Tibial nerve (tissue), 4 donors: ENCODE measurements at regions not wholly inside any gene's neighbourhood (a gene's known extent, or its start where the extent isn't known, plus 50 kb on each side); places are given as distances from the start of the nearest gene placed in this dataset.

Experiments used
- DNase-seq, 2 donors: peaks; one replicate each; pipeline ENCODE4 v3.0.0-alpha.2; 2019; ENCODE audit warnings: low spot score in 2 of 2
- H3K27ac ChIP-seq, 4 donors: fragments of 200-600 bp; sonication (generic) in 3 of 4; one replicate each; pipeline ENCODE4 v1.5.1; 2017 to 2019; ENCODE audit warnings: mild to moderate bottlenecking in 1 of 4
- H3K27me3 ChIP-seq, 2 donors: fragments of 200-600 bp; sonication (generic) in 1 of 2; one replicate each; pipeline versions ENCODE4 v1.5.1 to v1.6.0; 2017 to 2019
- H3K36me3 ChIP-seq, 3 donors: fragments of 200-600 bp; sonication (generic); one replicate each; pipeline ENCODE4 v1.5.1; 2018 to 2019
- H3K4me1 ChIP-seq, 4 donors: fragments of 200-600 bp; sonication (generic) in 3 of 4; one replicate each; pipeline ENCODE4 v1.5.1; 2017 to 2019
- H3K4me3 ChIP-seq, 4 donors: fragments of 200-600 bp; sonication (generic) in 3 of 4; one replicate each; pipeline ENCODE4 v1.5.1; 2017 to 2019; ENCODE audit warnings: mild to moderate bottlenecking in 1 of 4, moderate library complexity in 1 of 4
- H3K9me3 ChIP-seq, 4 donors: fragments of 200-600 bp; sonication (generic) in 3 of 4; one replicate each; pipeline ENCODE4 v1.5.1; 2017 to 2019
- CTCF ChIP-seq, 5 experiments: fragments of 200-600 bp in 3 of 5; fragments of 450-650 bp in 2 of 5; sonication (generic) in 3 of 5; IDR thresholded peaks; one replicate each; pipeline ENCODE4 v1.5.1; 2016 to 2019; ENCODE audit warnings: antibody characterized with exemption in 5 of 5, mild to moderate bottlenecking in 3 of 5, moderate library complexity in 2 of 5
- EP300 ChIP-seq, 2 donors: sonication (generic); formaldehyde crosslinking; IDR thresholded peaks; one replicate each; pipeline ENCODE4 v1.6.1; 2017; ENCODE audit warnings: antibody characterized with exemption in 2 of 2, mild to moderate bottlenecking in 1 of 2
- POLR2A ChIP-seq, 2 donors: fragments of 450-650 bp; IDR thresholded peaks; one replicate each; pipeline ENCODE4 v1.6.1; 2017; ENCODE audit warnings: antibody characterized with exemption in 2 of 2, mild to moderate bottlenecking in 2 of 2, moderate library complexity in 2 of 2
- WGBS, 2 donors: methylation state at CpG; one replicate each; pipeline ENCODE4 v1.1.5; 2018; 5-methylcytosine and 5-hydroxymethylcytosine counted together

GRCh38 chr2:145160855-145161254 is 640.9 kb upstream of the ZEB2 start:
- WGBS, 2 donors, result 97 to 100% methylated on average over 1 of the region's 1 CpG

DNA sequence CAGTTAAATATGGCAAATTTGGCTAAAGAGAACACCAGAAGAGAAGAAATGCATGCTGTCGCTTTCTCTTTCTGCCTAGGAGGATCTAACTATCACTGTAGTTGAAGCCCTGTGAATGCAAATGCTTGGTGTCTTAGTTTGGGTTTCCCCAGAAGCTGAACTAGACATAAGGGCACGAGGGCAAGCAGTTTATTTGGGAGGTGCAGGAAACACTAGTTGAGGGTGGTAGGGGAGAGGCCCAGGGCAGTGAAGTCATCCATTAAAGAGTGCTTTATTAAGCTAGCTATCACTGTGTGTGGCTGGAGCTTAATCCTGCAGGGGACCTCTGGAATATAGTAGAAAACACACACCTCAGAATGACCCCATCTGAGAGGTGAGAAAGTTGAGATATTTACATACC is 639.8 kb upstream of the ZEB2 start:
- no peak overlapping the region for H3K27ac ChIP-seq
- no peaks in the 10 kb centered on the region for H3K9me3 ChIP-seq
- no peak overlapping the region for H3K4me3 ChIP-seq
- WGBS, 2 donors, result 66 to 69% methylated on average over 2 of the region's 2 CpGs
- DNase-seq, result no peak
- peaks cover 0 to 28% (median 6%) of the 10 kb centered on the region in 4 donors for H3K4me1 ChIP-seq
- TF ChIP-seq POLR2A (IDR thresholded peaks at IDR 0.05) (no peak), EP300 (IDR thresholded peaks at IDR 0.05) (no peak), CTCF (IDR thresholded peaks at IDR 0.05) (no peak)
- H3K36me3 ChIP-seq, result no peaks in the 10 kb centered on the region
- no peaks in the 10 kb centered on the region for H3K27me3 ChIP-seq

More at GRCh38 chr2:145160855-145161254, 640.9 kb upstream of the ZEB2 start:
- H3K9me3 ChIP-seq, result no peaks in the 10 kb centered on the region
- TF ChIP-seq CTCF (IDR thresholded peaks at IDR 0.05) (no peak), POLR2A (IDR thresholded peaks at IDR 0.05) (no peak), EP300 (IDR thresholded peaks at IDR 0.05) (no peak)
- no peak overlapping the region for H3K4me3 ChIP-seq
- no peaks in the 10 kb centered on the region for H3K27me3 ChIP-seq
- H3K4me1 ChIP-seq, result peaks cover 0 to 28% (median 6%) of the 10 kb centered on the region in 4 donors
- no peak overlapping the region for H3K27ac ChIP-seq
- no peak for DNase-seq
- no peaks in the 10 kb centered on the region for H3K36me3 ChIP-seq

- Histone ChIP-seq H3K4me1 (peaks cover 0 to 28% (median 6%) of the 10 kb centered on the region in 4 donors), H3K4me3 (no peak overlapping the region), H3K27me3 (no peaks in the 10 kb centered on the region), H3K9me3 (peaks cover 0 to 2% (median 0%) of the 10 kb centered on the region in 4 donors), H3K36me3 (no peaks in the 10 kb centered on the region), H3K27ac (peak overlapping the region in 2 of 4 donors; percentile 29 to 54)
- peak; percentile 58 to 80 for DNase-seq
- TF ChIP-seq EP300 (IDR thresholded peaks at IDR 0.05), result peak in 1 of 2 donors; percentile 82
- no peak for TF ChIP-seq CTCF (IDR thresholded peaks at IDR 0.05)
- WGBS, 2 donors, result 30 to 38% methylated on average over 3 of the region's 3 CpGs
Observed at GRCh38 chr2:145157741-145158591, 638.0 kb upstream of the ZEB2 start.

GRCh38 chr2:145157036-145157675 is 637.2 kb upstream of the ZEB2 start:
- no peak overlapping the region for H3K4me3 ChIP-seq
- peaks cover 0 to 28% (median 6%) of the 10 kb centered on the region in 4 donors for H3K4me1 ChIP-seq
- peaks cover 0 to 5% (median 0%) of the 10 kb centered on the region in 4 donors for H3K9me3 ChIP-seq
- H3K27me3 ChIP-seq, result no peaks in the 10 kb centered on the region
- peak overlapping the region in 2 of 4 donors; percentile 29 to 54 for H3K27ac ChIP-seq
- no peaks in the 10 kb centered on the region for H3K36me3 ChIP-seq
- TF ChIP-seq POLR2A (IDR thresholded peaks at IDR 0.05) (no peak), CTCF (IDR thresholded peaks at IDR 0.05) (no peak), EP300 (IDR thresholded peaks at IDR 0.05) (no peak)
- DNase-seq, result no peak

DNA sequence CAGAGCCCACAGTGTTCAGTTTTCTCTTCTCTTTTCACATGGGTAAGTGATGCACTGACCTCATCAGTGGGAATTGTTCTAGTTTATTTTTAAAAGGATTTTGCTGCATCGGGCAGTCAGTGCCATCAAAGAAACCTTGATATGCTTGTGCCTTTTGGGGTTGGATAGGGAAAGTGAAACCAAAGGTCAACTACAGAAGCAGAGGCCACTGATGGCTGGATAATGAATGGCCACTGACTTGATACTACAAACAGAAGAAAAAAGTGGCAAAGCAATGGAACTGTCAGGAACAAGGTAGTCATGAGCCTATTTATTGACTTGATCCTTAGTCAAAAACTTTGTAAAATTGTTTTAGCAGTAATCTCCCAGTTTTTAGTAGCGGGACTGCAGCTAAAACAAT is 636.3 kb upstream of the ZEB2 start:
- H3K36me3 ChIP-seq, result no peaks in the 10 kb centered on the region
- H3K9me3 ChIP-seq, result peaks cover 0 to 10% (median 0%) of the 10 kb centered on the region in 4 donors
- WGBS, 2 donors, result 60 to 62% methylated on average over 2 of the region's 2 CpGs
- no peak overlapping the region for H3K4me3 ChIP-seq
- H3K27ac ChIP-seq, result peak overlapping the region in 1 of 4 donors; percentile 31
- peaks cover 0 to 28% (median 6%) of the 10 kb centered on the region in 4 donors for H3K4me1 ChIP-seq
- DNase-seq, result no peak
- no peaks in the 10 kb centered on the region for H3K27me3 ChIP-seq
- TF ChIP-seq EP300 (IDR thresholded peaks at IDR 0.05) (no peak), CTCF (IDR thresholded peaks at IDR 0.05) (no peak), POLR2A (IDR thresholded peaks at IDR 0.05) (no peak)
